Fibroblast of skin of right quadriceps (primary cell): ENCODE measurements at regions not wholly inside any gene's neighbourhood (a gene's known extent, or its start where the extent isn't known, plus 50 kb on each side); places are given as distances from the start of the nearest gene placed in this dataset.
"Not testable (repeated sequence)": the region's sequence is repeated elsewhere in the genome, so short reads cannot be mapped to it uniquely, and the experiment has no call there.

ENCODE experiments used
- DNase-seq: peaks from one replicate; pipeline ENCODE4 v3.0.0-alpha.2; 2013

GRCh38 chr1:83508485-83509151 lies 490.3 kb downstream of the TTLL7 start:
- DNase-seq, result peak; percentile 93

DNA sequence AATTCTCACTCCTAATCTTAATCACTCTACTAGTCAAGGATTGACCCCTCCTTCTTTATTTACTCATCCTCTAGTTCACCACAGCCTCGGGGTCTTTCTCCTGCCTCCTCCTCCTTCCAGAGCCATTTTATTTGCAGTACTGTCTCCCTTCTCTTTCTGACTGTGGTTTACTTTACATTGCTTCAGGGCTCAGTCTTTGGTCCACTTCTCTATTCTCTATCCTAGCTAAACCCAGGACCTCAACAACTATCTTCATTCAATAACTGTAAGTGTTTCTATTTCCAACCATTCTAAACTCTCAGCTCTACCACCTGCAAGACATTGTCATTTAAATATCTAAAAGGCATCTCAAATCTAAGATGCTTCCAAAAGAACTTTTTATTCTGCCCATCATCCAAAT lies 493.8 kb downstream of the TTLL7 start:
- DNase-seq, result no peak

DNA sequence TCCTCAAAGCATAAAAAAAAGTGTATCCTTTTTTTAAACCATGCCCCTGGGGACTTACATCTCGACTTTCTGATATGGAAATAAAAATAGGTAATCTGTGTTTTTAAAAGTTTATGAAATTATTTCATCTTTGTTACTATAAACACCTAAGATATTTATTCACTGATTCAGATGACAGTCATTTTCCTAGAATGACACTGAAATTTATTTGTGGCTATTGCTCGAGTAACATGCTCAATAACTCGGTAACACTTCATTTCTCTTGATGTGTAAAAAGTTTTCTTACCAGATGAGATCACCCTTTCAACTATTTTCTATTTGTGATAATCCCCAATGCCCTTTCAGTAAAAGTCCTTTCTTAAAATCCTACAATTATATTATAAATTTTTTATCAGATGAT lies 495.8 kb downstream of the TTLL7 start:
- no peak for DNase-seq

DNA sequence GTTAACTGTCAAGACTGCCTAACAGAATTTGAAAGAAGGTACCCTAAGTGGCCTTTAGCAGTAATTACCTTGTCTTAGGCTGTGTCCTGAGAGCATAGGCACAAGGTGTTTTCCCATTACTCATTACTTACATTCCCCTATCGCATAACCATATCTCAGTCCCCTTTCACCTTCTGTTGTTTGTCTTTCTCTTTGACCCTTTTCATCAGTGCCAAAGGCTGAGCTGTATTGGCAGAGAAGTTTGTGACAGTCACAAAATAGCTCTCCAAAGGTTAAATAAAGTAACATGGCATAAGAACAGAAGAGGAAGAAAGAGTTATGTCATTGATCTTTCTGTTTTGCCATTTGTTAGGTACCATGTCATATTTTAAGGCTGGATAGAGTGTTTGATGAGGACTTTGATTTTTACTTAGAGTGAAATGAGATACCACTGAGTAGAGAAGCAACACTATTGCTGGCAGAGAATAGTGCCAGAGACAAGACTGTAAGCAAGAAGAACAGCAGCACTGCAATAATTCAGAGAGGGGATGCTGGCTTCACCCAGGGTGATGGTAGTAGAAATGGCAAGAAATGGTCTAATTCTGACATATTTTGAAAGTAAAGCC lies 497.8 kb downstream of the TTLL7 start:
- DNase-seq, result no peak

GRCh38 chr1:83500531-83500930 lies 498.4 kb downstream of the TTLL7 start:
- no peak for DNase-seq

- DNase-seq, result no peak
These were observed 498.9 kb downstream of the TTLL7 start for GRCh38 chr1:83499998-83500397.

GRCh38 chr1:83497563-83497962 lies 501.4 kb downstream of the TTLL7 start:
- DNase-seq, result no peak

DNA sequence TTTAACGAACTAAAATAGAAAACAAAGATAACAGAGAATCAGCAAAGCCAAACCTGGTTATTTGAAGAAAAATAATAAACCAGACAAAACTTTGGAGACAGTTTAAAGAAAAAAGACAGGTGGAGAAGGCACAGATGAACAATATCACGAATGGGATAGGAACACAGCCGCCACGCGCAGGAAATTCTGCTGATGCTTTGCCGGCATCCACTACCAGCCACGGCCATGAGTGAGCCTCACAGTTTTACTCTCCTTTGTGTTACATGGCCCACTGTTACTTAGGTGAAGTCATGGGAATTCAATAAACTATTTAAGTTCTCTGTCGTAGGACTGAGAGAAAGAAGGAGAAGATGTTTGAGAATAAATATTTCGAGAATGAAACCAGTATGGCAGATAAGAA lies 503.4 kb downstream of the TTLL7 start:
- no peak for DNase-seq

DNA sequence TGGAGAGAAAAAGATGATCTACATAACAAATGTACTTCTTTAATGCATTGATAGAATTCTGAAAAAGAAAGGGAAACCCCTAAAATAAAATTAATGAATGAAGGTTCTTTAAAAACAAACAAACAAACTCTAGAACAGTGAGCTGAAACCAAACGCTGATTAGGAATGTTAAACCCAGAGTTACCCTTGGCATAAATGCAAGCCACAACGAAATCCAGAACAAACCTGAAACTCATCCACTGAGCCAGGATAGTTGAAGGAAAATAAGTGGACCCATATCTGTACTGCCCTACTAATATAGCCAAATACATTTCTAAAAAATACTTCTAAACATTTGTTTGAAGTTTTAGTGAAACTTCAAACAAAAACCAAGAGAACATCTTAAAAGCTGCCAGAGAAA lies 505.3 kb downstream of the TTLL7 start:
- no peak for DNase-seq

DNA sequence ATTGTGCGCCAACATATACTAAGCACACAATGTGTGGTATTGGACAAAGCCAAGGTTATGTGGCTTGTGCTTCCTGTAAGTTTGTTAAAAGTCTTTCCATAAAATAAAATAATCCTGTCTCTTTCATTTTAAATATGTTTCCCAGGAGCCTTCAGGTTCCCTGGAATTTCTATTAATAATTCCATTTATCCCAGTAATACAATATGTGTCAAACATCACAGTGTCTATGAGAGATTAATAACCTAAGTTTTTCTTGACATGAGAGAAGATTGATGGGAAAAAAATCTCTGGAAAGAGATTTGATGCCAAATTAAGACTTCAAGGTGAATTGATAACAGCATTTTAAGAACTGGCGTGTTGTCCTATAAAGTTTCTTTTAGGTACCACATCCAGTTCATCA lies 507.0 kb downstream of the TTLL7 start:
- DNase-seq, result no peak

- DNase-seq, result no peak
These were observed 507.9 kb downstream of the TTLL7 start for GRCh38 chr1:83490988-83491387.

GRCh38 chr1:83488105-83488504 lies 510.8 kb downstream of the TTLL7 start:
- DNase-seq, result not testable (repeated sequence)

- not testable (repeated sequence) for DNase-seq
These were observed 511.5 kb downstream of the TTLL7 start for GRCh38 chr1:83487460-83487859.

- DNase-seq, result not testable (repeated sequence)
These were observed 513.5 kb downstream of the TTLL7 start for GRCh38 chr1:83485314-83486019.

DNA sequence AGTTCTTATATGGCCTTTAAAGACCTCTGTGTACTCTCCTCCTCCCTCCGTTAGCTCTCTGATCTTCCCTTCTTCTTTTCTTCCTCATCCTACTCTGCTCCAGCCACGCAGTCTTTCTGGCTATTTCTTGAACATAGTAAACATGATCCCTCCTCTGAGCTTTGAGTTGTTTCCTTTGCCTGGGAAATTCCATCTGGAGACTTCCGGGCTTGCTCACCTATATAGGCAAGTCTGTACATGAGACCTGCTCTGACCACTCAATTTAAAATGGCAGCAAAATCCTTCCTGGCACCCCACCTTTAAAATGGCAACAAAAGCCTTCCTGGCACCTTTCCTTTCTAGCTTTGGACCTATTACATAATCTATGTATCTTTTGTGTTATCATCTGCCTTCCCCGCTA lies 517.6 kb downstream of the TTLL7 start:
- DNase-seq, result not testable (repeated sequence)

GRCh38 chr1:83479591-83480239 lies 519.2 kb downstream of the TTLL7 start:
- not testable (repeated sequence) for DNase-seq

- DNase-seq, result not testable (repeated sequence)
These were observed 520.8 kb downstream of the TTLL7 start for GRCh38 chr1:83478127-83478526.

DNA sequence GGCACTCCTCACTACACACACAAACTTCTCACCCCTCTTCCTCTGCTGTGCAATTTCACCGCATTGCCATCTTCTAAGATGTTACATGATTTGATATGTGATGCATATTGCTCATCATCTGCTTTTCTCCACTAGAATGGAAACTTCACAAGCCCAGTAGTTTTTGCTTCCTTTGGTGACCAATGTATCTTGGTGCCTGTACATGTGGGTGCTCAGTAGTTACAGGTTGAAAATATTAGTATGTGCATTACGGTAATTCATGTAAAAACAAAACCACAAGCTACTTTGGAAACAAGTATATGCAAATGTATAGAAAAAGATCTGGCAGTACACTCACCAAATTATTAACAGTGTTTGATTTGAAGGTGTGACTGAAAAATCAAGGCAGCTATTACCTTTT lies 522.4 kb downstream of the TTLL7 start:
- not testable (repeated sequence) for DNase-seq

- DNase-seq, result not testable (repeated sequence)
These were observed 524.0 kb downstream of the TTLL7 start for GRCh38 chr1:83474946-83475345.

DNA sequence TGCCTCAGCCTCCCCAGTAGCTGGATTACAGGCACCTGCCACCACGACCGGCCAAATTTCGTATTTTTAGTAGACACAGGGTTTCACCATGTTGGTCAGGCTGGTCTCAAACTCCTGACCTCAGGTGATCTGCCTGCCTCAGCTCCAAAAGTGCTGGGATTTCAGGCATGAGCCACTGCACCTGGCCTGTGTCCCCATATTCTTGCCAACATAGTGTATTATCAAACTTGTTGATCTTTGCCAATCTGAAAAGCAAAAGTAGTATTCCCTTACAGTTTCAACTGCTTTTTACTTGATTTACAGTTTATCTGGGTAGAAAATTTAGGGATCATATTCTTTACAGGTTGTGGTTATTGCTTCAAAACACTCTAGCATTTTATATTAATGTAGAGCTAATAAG lies 524.9 kb downstream of the TTLL7 start:
- not testable (repeated sequence) for DNase-seq

DNA sequence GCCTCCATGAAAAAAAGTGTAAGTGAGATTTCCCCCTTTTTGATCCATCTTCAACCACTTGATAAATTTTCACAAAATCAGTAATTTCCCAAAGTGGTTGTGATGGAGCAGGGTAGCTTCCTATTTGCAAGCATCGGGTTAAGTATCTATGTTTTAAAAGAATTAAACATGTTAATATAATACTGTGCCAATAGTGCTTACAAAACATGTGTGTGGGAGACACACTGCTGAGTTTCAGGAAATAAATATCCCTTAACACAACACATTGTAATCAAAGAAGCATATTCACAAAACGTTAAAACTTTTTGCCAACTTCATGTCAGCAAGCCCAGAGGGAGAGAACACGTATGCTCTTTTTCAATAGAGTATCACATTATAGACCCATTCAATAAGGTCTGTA lies 526.9 kb downstream of the TTLL7 start:
- DNase-seq, result not testable (repeated sequence)

DNA sequence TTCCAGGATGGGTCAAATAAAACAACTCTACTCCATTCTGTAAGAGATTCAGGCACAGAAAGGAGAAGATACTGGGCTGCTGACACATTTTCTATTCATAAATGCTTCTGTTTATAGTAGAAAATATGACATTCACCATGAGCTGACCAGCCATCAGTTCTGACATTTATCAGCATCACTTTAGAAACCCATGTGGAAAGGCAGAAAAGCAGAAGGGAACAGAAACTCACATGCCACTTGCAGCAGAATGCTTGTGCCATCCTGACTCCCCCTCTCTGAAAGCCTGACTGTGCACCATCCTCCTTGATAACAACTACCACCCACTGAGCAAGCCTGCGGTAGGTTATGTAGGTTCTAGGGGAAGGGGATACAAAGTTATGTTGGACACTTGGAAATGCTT lies 527.7 kb downstream of the TTLL7 start:
- not testable (repeated sequence) for DNase-seq

DNA sequence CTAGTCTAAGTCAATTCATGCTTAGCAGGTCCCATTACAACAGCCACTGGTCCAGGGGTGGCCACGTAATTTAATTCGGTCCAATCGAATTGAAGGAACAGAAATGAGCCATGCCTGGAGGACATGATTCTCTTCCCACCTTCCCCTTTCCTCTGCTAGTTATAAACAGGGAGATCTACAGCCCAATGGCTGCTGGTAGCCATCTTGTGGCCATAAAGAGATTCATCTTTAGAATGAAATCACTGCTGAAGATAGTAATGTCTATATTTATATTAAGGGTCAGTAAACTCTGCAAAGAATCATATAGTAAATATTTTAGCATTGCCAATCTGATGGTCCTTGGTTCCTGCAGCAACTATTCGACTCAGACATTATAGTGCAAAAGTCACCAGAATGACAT lies 530.6 kb downstream of the TTLL7 start:
- DNase-seq, result not testable (repeated sequence)
